GM12873 (cell line): ENCODE measurements at regions not wholly inside any gene's neighbourhood (a gene's known extent, or its start where the extent isn't known, plus 50 kb on each side); places are given as distances from the start of the nearest gene placed in this dataset.

Experiments
- CTCF ChIP-seq: IDR thresholded peaks from 2 replicates; pipeline ENCODE4 v1.5.1; 2012; ENCODE audit warnings: low read depth, mild to moderate bottlenecking, moderate library complexity, low read length, control low read depth; ENCODE audit not compliant: insufficient read depth; ENCODE audit errors: missing control alignments

GRCh38 chr1:29800522-29800956 lies 564.2 kb downstream of the PTPRU start:
- no peak for TF ChIP-seq CTCF

GRCh38 chr1:29800120-29800519 lies 563.8 kb downstream of the PTPRU start:
- TF ChIP-seq CTCF, result no peak

GRCh38 chr1:29798699-29799566 lies 562.6 kb downstream of the PTPRU start:
- no peak for TF ChIP-seq CTCF

GRCh38 chr1:29793653-29794348 lies 557.5 kb downstream of the PTPRU start:
- no peak for TF ChIP-seq CTCF

GRCh38 chr1:29793101-29793546 lies 556.8 kb downstream of the PTPRU start:
- peak; percentile 90 for TF ChIP-seq CTCF

- no peak for TF ChIP-seq CTCF
Observed at GRCh38 chr1:29789910-29790247, 553.6 kb downstream of the PTPRU start.

- TF ChIP-seq CTCF, result no peak
Observed at GRCh38 chr1:29789221-29789909, 553.0 kb downstream of the PTPRU start.
